ENCODE measurements at regions not wholly inside any gene's neighbourhood (a gene's known extent, or its start where the extent isn't known, plus 50 kb on each side); places are given as distances from the start of the nearest gene placed in this dataset.

- TF ChIP-seq CEBPB (IDR thresholded peaks at IDR 0.05; ENCODE audit: low read depth) (no peak), EZH2phosphoT487 (IDR thresholded peaks at IDR 0.05; ENCODE audit: borderline replicate concordance) (no peak), RAD21 (IDR thresholded peaks at IDR 0.05; ENCODE audit: low read depth) (no peak), SP1 (IDR thresholded peaks at IDR 0.05; ENCODE audit: low read depth) (no peak), ZNF274 (IDR thresholded peaks at IDR 0.05; ENCODE audit: low read depth, low read length) (no peak), FOSL1 (IDR thresholded peaks at IDR 0.05; ENCODE audit: low read depth) (no peak)
Observed at GRCh38 chr6:98717322-98717877, 117.0 kb upstream of the POU3F2 start (continued).

DNA sequence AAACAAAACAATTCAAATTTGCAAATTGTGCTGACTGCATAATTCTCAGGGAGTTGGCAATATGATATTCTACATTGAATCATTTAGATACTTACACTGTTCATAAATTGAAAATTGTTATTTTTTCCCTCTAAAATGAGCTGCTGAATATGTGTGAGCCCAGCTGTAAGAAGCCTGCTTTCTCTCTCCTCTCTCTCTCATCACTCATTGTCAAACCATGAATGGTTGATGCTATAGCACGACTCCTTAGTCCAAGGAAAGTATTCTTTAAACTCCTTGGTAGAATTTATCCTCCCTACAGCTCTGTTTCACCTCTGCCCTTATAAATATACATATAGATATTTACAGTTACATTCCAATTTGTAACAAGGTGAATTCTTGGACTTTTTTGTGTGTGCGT, 116.4 kb upstream of the POU3F2 start:
- peaks cover 48% of the 10 kb centered on the region for H3K27me3 ChIP-seq (ENCODE audit: insufficient read depth, low read length)
- intact Hi-C loops (cut with micrococcal nuclease): no loop called here
- H3K27ac ChIP-seq (ENCODE audit: low read depth, low read length): no peak overlapping the region
- H3K79me2 ChIP-seq (ENCODE audit: insufficient read depth, low read length): no peaks in the 10 kb centered on the region
- H3K9me2 ChIP-seq (ENCODE audit: insufficient read depth): no peaks in the 10 kb centered on the region
- CTCF ChIA-PET: no interaction called here
- no peaks in the 10 kb centered on the region for H4K20me1 ChIP-seq (ENCODE audit: insufficient read depth)
- no peak overlapping the region for H3K4me2 ChIP-seq (ENCODE audit: low read length)
- TF ChIP-seq FOSL1 (IDR thresholded peaks at IDR 0.05; ENCODE audit: low read depth) (no peak), CBX3 (IDR thresholded peaks at IDR 0.05; ENCODE audit: low read depth) (no peak), CEBPB (IDR thresholded peaks at IDR 0.05; ENCODE audit: low read depth) (no peak), JUND (IDR thresholded peaks at IDR 0.05) (no peak), POLR2AphosphoS5 (IDR thresholded peaks at IDR 0.05; ENCODE audit: low read depth, low read length) (no peak), ATF3 (IDR thresholded peaks at IDR 0.05) (no peak), ZNF274 (IDR thresholded peaks at IDR 0.05; ENCODE audit: low read depth, low read length) (no peak), POLR2A (IDR thresholded peaks at IDR 0.05; ENCODE audit: borderline replicate concordance, extremely low read depth, insufficient read depth, insufficient read length) (no peak), EZH2 (IDR thresholded peaks at IDR 0.05) (no peak), RAD21 (IDR thresholded peaks at IDR 0.05; ENCODE audit: low read depth) (no peak)
- no peaks in the 10 kb centered on the region for H3K4me1 ChIP-seq (ENCODE audit: control insufficient read depth in 1 of 2, insufficient read depth in 2 of 2, low read length in 2 of 2)
- H3K9me3 ChIP-seq (ENCODE audit: control insufficient read depth in 1 of 2, insufficient read depth in 1 of 2, low read depth in 1 of 2, low read length in 2 of 2): no peaks in the 10 kb centered on the region
- ATAC-seq: no peak
- RAD21 ChIA-PET (ENCODE audit: low non-redundant PET in 1 of 2, low total read pairs in 2 of 2, uncharacterized antibody in 2 of 2, unreplicated experiment in 2 of 2): no interaction called here
- no peak overlapping the region for H3K4me3 ChIP-seq (replicated peaks in 1 of 2; ENCODE audit: low read depth in 1 of 2, low read length in 2 of 2)
- POLR2A ChIA-PET: no interaction called here
- H2AFZ ChIP-seq (ENCODE audit: low read depth, low read length, poor library complexity, severe bottlenecking): no peak overlapping the region
- BruUV-seq (replicated peaks): no TSS peak
- H3K36me3 ChIP-seq (ENCODE audit: control insufficient read depth in 1 of 2, insufficient read depth in 2 of 2, low read length in 2 of 2): no peaks in the 10 kb centered on the region
- no peak overlapping the region for H3K9ac ChIP-seq (ENCODE audit: low read length)
- DNase-seq (ENCODE audit: low read depth, low spot score): no peak

Data from HCT116 (cell line).